ENCODE measurements at regions not wholly inside any gene's neighbourhood (a gene's known extent, or its start where the extent isn't known, plus 50 kb on each side); places are given as distances from the start of the nearest gene placed in this dataset.

GRCh38 chr4:156330436-156331031 lies 376.9 kb upstream of the CTSO start:
- no peaks in the 10 kb centered on the region for H3K36me3 ChIP-seq (replicated peaks in 1 of 2; ENCODE audit: insufficient read depth in 1 of 2, low read depth in 2 of 2)
- H3K4me1 ChIP-seq: no peaks in the 10 kb centered on the region
- 35 to 49% methylated on average over 7 of the region's 7 CpGs for WGBS, 2 donors
- ATAC-seq (no peak), DNase-seq (peak in 1 of 4 donors; percentile 3)
- intact Hi-C loops (cut with DNase I): no loop called here
- no peaks in the 10 kb centered on the region for H3K9me3 ChIP-seq
- H3K27ac ChIP-seq: no peak overlapping the region
- H3K4me3 ChIP-seq: no peak overlapping the region
- H3K27me3 ChIP-seq: no peaks in the 10 kb centered on the region
- TF ChIP-seq POLR2A (IDR thresholded peaks at IDR 0.05): no peak
- TF ChIP-seq CTCF (IDR thresholded peaks at IDR 0.05): no peak

GRCh38 chr4:156329779-156330178 lies 376.1 kb upstream of the CTSO start:
- no peak for ATAC-seq

GRCh38 chr4:156328882-156329281 lies 375.2 kb upstream of the CTSO start:
- 72 to 77% methylated on average over 3 of the region's 3 CpGs for WGBS, 2 donors
- Histone ChIP-seq H3K9me3 (no peaks in the 10 kb centered on the region), H3K27ac (no peak overlapping the region), H3K4me3 (no peak overlapping the region), H3K36me3 (replicated peaks in 1 of 2; ENCODE audit: insufficient read depth in 1 of 2, low read depth in 2 of 2) (no peaks in the 10 kb centered on the region), H3K27me3 (no peaks in the 10 kb centered on the region), H3K4me1 (no peaks in the 10 kb centered on the region)
- no peak for ATAC-seq
- DNase-seq: no peak
- intact Hi-C loops (cut with DNase I): no loop called here
- no peak for TF ChIP-seq CTCF (IDR thresholded peaks at IDR 0.05)
- TF ChIP-seq POLR2A (IDR thresholded peaks at IDR 0.05): no peak

More at GRCh38 chr4:156329779-156330178, 376.1 kb upstream of the CTSO start:
- no peaks in the 10 kb centered on the region for H3K36me3 ChIP-seq (replicated peaks in 1 of 2; ENCODE audit: insufficient read depth in 1 of 2, low read depth in 2 of 2)
- no peaks in the 10 kb centered on the region for H3K4me1 ChIP-seq
- no peak overlapping the region for H3K4me3 ChIP-seq
- no peaks in the 10 kb centered on the region for H3K27me3 ChIP-seq
- no peaks in the 10 kb centered on the region for H3K9me3 ChIP-seq
- TF ChIP-seq POLR2A (IDR thresholded peaks at IDR 0.05) (no peak), CTCF (IDR thresholded peaks at IDR 0.05) (no peak)
- intact Hi-C loops (cut with DNase I): no loop called here
- no peak for DNase-seq
- WGBS, 2 donors: 33 to 34% methylated on average over 1 of the region's 1 CpG
- H3K27ac ChIP-seq: no peak overlapping the region

GRCh38 chr4:156326246-156326645 lies 372.6 kb upstream of the CTSO start:
- TF ChIP-seq POLR2A (IDR thresholded peaks at IDR 0.05) (no peak), CTCF (IDR thresholded peaks at IDR 0.05) (no peak)
- WGBS, 2 donors: 67 to 74% methylated on average over 3 to 4 of the region's 4 CpGs
- DNase-seq: no peak
- Histone ChIP-seq H3K4me1 (no peaks in the 10 kb centered on the region), H3K36me3 (replicated peaks in 1 of 2; ENCODE audit: insufficient read depth in 1 of 2, low read depth in 2 of 2) (no peaks in the 10 kb centered on the region), H3K27me3 (no peaks in the 10 kb centered on the region), H3K9me3 (no peaks in the 10 kb centered on the region), H3K4me3 (no peak overlapping the region), H3K27ac (no peak overlapping the region)
- ATAC-seq: no peak
- intact Hi-C loops (cut with DNase I): no loop called here

- Histone ChIP-seq H3K4me3 (no peak overlapping the region), H3K27me3 (no peaks in the 10 kb centered on the region), H3K4me1 (no peaks in the 10 kb centered on the region), H3K9me3 (no peaks in the 10 kb centered on the region), H3K36me3 (replicated peaks in 1 of 2; ENCODE audit: insufficient read depth in 1 of 2, low read depth in 2 of 2) (no peaks in the 10 kb centered on the region), H3K27ac (no peak overlapping the region)
- TF ChIP-seq CTCF (IDR thresholded peaks at IDR 0.05): no peak
- TF ChIP-seq POLR2A (IDR thresholded peaks at IDR 0.05): no peak
- DNase-seq (no peak), ATAC-seq (no peak)
- intact Hi-C loops (cut with DNase I): no loop called here
Measured at GRCh38 chr4:156322592-156322991, 368.9 kb upstream of the CTSO start.

All from body of pancreas (tissue), 4 donors.